MM.1S (cell line): ENCODE measurements at regions not wholly inside any gene's neighbourhood (a gene's known extent, or its start where the extent isn't known, plus 50 kb on each side); places are given as distances from the start of the nearest gene placed in this dataset.

Experiments used
- CTCF ChIP-seq: fragments of 300-600 bp; sonication (generic); IDR thresholded peaks from 2 replicates; pipeline ENCODE4 v1.5.1; 2016; ENCODE audit warnings: antibody characterized with exemption, low read length, mixed read lengths
- EZH2 ChIP-seq: fragments of 300-600 bp; sonication (generic); optimal IDR thresholded peaks from 2 replicates; pipeline ENCODE3; 2017; ENCODE audit warnings: low read depth, mild to moderate bottlenecking, antibody characterized with exemption, low read length, mixed read lengths

GRCh38 chr1:219340796-219341195 is 167.1 kb downstream of the LYPLAL1 start:
- TF ChIP-seq CTCF, result no peak
- TF ChIP-seq EZH2, result no peak
